ENCODE measurements at regions not wholly inside any gene's neighbourhood (a gene's known extent, or its start where the extent isn't known, plus 50 kb on each side); places are given as distances from the start of the nearest gene placed in this dataset.

GRCh38 chr15:101558221-101558941 lies 68.9 kb upstream of the PCSK6 start (continued):
- TF ChIP-seq SOX5 (CRISPR knock-in tag; IDR thresholded peaks at IDR 0.05; ENCODE audit: borderline replicate concordance) = 0 out of 2 replicates have a peak, but pooled peaks have one; percentile 21
- no peak for TF ChIP-seq ZBTB1 (CRISPR knock-in tag; IDR thresholded peaks at IDR 0.05; ENCODE audit: borderline replicate concordance)
- TF ChIP-seq ZNF44 (CRISPR knock-in tag; IDR thresholded peaks at IDR 0.05) = no peak
- no peak for TF ChIP-seq ZNF768 (CRISPR knock-in tag; IDR thresholded peaks at IDR 0.05)
- peak; percentile 63; the same call in 1 of the 2 replicates for TF ChIP-seq NFIC (IDR thresholded peaks at IDR 0.05; ENCODE audit: low read length)
- no peak for TF ChIP-seq ARNTL (CRISPR knock-in tag; IDR thresholded peaks at IDR 0.05)
- TF ChIP-seq, protein P1, sequence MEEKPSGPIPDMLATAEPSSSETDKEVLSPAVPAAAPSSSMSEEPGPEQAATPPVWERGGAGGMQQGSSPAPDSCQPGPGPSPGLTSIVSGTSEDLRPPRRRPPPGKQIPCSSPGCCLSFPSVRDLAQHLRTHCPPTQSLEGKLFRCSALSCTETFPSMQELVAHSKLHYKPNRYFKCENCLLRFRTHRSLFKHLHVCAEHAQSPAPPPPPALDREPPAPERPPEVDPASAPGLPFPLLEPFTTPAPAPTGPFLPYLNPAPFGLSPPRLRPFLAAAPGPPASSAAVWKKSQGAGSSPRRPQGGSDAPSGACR (CRISPR knock-in tag; IDR thresholded peaks at IDR 0.05) = no peak
- TF ChIP-seq TARDBP (CRISPR knock-in tag; IDR thresholded peaks at IDR 0.05) = no peak
- TF ChIP-seq, protein P2, sequence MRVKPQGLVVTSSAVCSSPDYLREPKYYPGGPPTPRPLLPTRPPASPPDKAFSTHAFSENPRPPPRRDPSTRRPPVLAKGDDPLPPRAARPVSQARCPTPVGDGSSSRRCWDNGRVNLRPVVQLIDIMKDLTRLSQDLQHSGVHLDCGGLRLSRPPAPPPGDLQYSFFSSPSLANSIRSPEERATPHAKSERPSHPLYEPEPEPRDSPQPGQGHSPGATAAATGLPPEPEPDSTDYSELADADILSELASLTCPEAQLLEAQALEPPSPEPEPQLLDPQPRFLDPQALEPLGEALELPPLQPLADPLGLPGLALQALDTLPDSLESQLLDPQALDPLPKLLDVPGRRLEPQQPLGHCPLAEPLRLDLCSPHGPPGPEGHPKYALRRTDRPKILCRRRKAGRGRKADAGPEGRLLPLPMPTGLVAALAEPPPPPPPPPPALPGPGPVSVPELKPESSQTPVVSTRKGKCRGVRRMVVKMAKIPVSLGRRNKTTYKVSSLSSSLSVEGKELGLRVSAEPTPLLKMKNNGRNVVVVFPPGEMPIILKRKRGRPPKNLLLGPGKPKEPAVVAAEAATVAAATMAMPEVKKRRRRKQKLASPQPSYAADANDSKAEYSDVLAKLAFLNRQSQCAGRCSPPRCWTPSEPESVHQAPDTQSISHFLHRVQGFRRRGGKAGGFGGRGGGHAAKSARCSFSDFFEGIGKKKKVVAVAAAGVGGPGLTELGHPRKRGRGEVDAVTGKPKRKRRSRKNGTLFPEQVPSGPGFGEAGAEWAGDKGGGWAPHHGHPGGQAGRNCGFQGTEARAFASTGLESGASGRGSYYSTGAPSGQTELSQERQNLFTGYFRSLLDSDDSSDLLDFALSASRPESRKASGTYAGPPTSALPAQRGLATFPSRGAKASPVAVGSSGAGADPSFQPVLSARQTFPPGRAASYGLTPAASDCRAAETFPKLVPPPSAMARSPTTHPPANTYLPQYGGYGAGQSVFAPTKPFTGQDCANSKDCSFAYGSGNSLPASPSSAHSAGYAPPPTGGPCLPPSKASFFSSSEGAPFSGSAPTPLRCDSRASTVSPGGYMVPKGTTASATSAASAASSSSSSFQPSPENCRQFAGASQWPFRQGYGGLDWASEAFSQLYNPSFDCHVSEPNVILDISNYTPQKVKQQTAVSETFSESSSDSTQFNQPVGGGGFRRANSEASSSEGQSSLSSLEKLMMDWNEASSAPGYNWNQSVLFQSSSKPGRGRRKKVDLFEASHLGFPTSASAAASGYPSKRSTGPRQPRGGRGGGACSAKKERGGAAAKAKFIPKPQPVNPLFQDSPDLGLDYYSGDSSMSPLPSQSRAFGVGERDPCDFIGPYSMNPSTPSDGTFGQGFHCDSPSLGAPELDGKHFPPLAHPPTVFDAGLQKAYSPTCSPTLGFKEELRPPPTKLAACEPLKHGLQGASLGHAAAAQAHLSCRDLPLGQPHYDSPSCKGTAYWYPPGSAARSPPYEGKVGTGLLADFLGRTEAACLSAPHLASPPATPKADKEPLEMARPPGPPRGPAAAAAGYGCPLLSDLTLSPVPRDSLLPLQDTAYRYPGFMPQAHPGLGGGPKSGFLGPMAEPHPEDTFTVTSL (CRISPR knock-in tag; IDR thresholded peaks at IDR 0.05; ENCODE audit: borderline replicate concordance) = no peak
- TF ChIP-seq HNF4A (CRISPR knock-in tag; IDR thresholded peaks at IDR 0.05) = peak; percentile 61
- no peak for TF ChIP-seq MED13 (CRISPR knock-in tag; IDR thresholded peaks at IDR 0.05)
- no peak for TF ChIP-seq ZNF232 (CRISPR knock-in tag; IDR thresholded peaks at IDR 0.05; ENCODE audit: borderline replicate concordance)
- TF ChIP-seq ZNF703 (CRISPR knock-in tag; IDR thresholded peaks at IDR 0.05; ENCODE audit: borderline replicate concordance) = no peak
- TF ChIP-seq, protein P3, sequence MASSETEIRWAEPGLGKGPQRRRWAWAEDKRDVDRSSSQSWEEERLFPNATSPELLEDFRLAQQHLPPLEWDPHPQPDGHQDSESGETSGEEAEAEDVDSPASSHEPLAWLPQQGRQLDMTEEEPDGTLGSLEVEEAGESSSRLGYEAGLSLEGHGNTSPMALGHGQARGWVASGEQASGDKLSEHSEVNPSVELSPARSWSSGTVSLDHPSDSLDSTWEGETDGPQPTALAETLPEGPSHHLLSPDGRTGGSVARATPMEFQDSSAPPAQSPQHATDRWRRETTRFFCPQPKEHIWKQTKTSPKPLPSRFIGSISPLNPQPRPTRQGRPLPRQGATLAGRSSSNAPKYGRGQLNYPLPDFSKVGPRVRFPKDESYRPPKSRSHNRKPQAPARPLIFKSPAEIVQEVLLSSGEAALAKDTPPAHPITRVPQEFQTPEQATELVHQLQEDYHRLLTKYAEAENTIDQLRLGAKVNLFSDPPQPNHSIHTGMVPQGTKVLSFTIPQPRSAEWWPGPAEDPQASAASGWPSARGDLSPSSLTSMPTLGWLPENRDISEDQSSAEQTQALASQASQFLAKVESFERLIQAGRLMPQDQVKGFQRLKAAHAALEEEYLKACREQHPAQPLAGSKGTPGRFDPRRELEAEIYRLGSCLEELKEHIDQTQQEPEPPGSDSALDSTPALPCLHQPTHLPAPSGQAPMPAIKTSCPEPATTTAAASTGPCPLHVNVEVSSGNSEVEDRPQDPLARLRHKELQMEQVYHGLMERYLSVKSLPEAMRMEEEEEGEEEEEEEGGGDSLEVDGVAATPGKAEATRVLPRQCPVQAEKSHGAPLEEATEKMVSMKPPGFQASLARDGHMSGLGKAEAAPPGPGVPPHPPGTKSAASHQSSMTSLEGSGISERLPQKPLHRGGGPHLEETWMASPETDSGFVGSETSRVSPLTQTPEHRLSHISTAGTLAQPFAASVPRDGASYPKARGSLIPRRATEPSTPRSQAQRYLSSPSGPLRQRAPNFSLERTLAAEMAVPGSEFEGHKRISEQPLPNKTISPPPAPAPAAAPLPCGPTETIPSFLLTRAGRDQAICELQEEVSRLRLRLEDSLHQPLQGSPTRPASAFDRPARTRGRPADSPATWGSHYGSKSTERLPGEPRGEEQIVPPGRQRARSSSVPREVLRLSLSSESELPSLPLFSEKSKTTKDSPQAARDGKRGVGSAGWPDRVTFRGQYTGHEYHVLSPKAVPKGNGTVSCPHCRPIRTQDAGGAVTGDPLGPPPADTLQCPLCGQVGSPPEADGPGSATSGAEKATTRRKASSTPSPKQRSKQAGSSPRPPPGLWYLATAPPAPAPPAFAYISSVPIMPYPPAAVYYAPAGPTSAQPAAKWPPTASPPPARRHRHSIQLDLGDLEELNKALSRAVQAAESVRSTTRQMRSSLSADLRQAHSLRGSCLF (CRISPR knock-in tag; IDR thresholded peaks at IDR 0.05; ENCODE audit: borderline replicate concordance) = no peak
- no peak for TF ChIP-seq ZNF878 (CRISPR knock-in tag; IDR thresholded peaks at IDR 0.05)
- TF ChIP-seq, protein P4, sequence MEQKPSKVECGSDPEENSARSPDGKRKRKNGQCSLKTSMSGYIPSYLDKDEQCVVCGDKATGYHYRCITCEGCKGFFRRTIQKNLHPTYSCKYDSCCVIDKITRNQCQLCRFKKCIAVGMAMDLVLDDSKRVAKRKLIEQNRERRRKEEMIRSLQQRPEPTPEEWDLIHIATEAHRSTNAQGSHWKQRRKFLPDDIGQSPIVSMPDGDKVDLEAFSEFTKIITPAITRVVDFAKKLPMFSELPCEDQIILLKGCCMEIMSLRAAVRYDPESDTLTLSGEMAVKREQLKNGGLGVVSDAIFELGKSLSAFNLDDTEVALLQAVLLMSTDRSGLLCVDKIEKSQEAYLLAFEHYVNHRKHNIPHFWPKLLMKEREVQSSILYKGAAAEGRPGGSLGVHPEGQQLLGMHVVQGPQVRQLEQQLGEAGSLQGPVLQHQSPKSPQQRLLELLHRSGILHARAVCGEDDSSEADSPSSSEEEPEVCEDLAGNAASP (CRISPR knock-in tag; IDR thresholded peaks at IDR 0.05; ENCODE audit: borderline replicate concordance) = peak; percentile 52; the same call in 1 of the 2 replicates
- no peak for TF ChIP-seq FOXM1 (CRISPR knock-in tag; IDR thresholded peaks at IDR 0.05)
- TF ChIP-seq GATAD1 (CRISPR knock-in tag; IDR thresholded peaks at IDR 0.05) = no peak
